ENCODE measurements at regions not wholly inside any gene's neighbourhood (a gene's known extent, or its start where the extent isn't known, plus 50 kb on each side); places are given as distances from the start of the nearest gene placed in this dataset.
"Not testable (repeated sequence)": the region's sequence is repeated elsewhere in the genome, so short reads cannot be mapped to it uniquely, and the experiment has no call there.

DNA sequence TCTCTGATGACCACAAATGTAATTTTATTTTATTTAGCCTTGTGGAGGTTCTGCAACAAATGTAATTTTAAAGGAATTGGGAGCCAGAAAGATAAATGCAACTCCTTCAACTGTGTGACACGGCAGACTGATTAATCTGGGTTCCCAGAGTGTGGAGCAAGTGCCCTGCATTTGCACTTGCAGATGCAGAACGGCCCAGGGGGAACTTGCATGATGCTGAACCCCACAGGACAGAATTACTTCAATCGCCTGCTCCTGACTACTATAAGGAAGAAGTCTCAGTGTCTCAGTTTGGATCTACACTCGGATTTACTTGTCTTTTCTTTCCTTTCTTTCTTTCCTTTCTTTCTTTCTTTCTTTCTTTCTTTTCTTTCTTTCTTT lies 107.2 kb upstream of the ACBD5 start:
- TF ChIP-seq, protein P1, sequence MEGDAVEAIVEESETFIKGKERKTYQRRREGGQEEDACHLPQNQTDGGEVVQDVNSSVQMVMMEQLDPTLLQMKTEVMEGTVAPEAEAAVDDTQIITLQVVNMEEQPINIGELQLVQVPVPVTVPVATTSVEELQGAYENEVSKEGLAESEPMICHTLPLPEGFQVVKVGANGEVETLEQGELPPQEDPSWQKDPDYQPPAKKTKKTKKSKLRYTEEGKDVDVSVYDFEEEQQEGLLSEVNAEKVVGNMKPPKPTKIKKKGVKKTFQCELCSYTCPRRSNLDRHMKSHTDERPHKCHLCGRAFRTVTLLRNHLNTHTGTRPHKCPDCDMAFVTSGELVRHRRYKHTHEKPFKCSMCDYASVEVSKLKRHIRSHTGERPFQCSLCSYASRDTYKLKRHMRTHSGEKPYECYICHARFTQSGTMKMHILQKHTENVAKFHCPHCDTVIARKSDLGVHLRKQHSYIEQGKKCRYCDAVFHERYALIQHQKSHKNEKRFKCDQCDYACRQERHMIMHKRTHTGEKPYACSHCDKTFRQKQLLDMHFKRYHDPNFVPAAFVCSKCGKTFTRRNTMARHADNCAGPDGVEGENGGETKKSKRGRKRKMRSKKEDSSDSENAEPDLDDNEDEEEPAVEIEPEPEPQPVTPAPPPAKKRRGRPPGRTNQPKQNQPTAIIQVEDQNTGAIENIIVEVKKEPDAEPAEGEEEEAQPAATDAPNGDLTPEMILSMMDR (IDR thresholded peaks at IDR 0.05), result not testable (repeated sequence)
- TF ChIP-seq POLR2AphosphoS5 (IDR thresholded peaks at IDR 0.05; ENCODE audit: low read depth, low read length); TCF7L2 (IDR thresholded peaks at IDR 0.05; ENCODE audit: low read depth, low read length); REST (IDR thresholded peaks at IDR 0.05; ENCODE audit: insufficient read depth in 1 of 2, low read depth in 2 of 2, low read length in 1 of 2): not testable (repeated sequence)
